CD4-positive, alpha-beta T cell treated with Interleukin-12 subunit alpha and Interleukin-12 subunit beta, for 1 hour (primary cell): ENCODE measurements at regions not wholly inside any gene's neighbourhood (a gene's known extent, or its start where the extent isn't known, plus 50 kb on each side); places are given as distances from the start of the nearest gene placed in this dataset.

Experiments
- DNase-seq: peaks from one replicate; pipeline ENCODE4 v3.0.0-alpha.2; 2020

DNA sequence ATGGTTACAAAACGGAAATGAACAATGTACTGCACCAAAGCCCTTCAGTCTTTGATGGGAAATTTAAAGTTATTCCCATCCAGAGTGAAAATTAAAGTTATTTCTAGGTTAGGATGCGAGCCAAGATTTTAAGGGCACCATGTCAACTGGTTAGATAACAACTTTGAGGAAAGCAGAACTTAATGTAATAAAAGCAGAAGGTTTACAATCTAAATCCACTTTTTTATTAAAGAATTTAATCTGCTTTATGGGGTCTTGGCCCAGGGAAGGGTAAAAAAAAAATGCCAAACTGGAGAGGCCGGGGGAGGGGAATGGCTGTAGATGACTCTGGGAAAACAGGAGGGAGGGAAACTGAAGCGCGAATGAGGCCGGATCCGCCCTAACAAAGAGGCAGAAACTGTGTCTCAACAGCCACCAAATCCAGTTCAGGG lies 108.2 kb upstream of the ATF7IP start:
- DNase-seq, result no peak

DNA sequence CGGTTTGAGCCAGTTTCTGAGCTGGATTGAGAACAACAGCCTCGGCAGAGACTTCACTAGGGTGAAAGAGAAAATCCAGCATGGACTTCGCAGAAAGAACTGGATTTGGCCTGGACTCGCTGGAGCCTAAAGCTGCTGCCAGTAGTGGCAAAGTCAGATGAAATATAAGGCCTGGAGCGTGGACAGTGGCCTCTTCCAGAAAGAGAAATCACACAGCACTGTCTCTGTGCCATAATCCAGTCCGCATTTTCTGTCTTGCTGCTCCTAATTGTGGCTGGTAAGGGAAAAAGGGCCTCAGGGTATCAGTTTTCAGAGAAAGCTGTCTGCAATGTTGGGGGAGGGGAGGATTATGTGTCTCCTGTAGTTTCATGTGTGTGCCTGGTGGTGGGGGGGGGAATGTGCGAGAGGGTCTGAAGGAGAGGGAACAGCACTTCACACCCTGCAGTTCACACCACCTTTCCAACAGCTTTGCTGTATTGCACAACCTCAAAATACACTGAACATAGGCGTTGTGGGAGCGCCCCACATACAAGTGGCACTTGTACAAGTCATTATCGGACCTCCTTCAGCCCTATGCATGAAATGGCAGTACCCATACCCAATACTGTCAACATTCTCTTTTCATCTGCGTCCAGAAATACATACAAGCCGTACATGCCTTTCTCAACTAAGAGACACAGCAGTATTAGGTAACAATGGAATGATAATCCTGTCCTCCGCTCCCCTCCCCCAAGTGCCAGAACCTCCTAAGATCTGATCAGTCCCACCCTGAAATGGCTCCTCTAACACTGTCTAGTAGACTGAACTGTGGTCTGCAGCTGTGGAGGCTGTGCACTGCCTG lies 107.5 kb upstream of the ATF7IP start:
- peak; percentile 90 for DNase-seq

- no peak for DNase-seq
Observed at GRCh38 chr12:14258575-14258940, 106.9 kb upstream of the ATF7IP start.

DNA sequence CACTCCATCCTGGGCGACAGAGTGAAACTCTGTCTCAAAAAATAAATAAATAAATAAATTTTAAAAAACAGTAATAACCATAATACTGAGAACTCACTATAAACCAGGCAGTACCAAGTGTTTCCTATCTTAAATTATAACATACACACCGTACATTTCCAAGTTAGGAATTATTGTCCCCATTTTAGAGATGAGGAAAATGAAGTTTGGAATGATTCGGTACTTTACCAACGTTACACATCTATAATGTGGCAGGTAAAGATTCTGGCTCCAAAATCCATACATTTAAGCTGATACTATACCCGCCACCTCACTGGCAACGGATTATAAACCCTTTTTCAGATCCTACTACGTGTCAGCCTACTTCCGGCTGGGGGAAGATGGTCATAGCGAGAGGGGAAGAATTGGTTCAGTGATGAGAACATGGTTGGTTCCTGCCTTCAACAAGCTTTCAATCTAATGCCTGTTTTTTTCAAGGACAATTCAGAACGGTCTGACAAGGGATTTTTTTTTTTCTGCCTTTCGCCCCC lies 105.9 kb upstream of the ATF7IP start:
- DNase-seq, result no peak

- DNase-seq, result peak; percentile 38
Observed at GRCh38 chr12:14260011-14260993, 105.2 kb upstream of the ATF7IP start.

GRCh38 chr12:14261096-14261495 lies 104.4 kb upstream of the ATF7IP start:
- DNase-seq, result no peak

DNA sequence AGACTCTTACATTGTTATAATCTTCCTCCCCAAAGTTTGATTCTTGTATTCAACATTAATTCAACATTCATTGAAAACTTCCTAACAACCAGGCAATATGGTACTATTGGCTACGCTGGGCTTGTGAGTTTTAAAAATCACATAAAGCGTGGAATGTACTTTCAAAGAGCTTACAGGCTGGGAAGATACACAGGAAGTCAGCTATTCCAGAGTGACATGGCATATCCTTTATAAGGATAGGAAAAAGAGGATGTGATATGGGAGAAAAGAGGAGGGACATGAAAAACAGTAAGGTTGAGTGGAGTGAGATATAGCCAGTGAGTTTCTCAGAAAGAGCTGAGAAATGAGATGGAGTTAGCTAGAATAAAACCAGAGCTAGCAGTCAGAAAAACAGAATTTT lies 103.6 kb upstream of the ATF7IP start:
- no peak for DNase-seq

- DNase-seq, result no peak
Observed at GRCh38 chr12:14262771-14263511, 102.5 kb upstream of the ATF7IP start.

- DNase-seq, result no peak
Observed at GRCh38 chr12:14263742-14264141, 101.7 kb upstream of the ATF7IP start.

- no peak for DNase-seq
Observed at GRCh38 chr12:14264316-14264715, 101.2 kb upstream of the ATF7IP start.

GRCh38 chr12:14264778-14265177 lies 100.7 kb upstream of the ATF7IP start:
- no peak for DNase-seq

- no peak for DNase-seq
Observed at GRCh38 chr12:14268120-14268515, 97.4 kb upstream of the ATF7IP start.

GRCh38 chr12:14270392-14270791 lies 95.1 kb upstream of the ATF7IP start:
- no peak for DNase-seq

DNA sequence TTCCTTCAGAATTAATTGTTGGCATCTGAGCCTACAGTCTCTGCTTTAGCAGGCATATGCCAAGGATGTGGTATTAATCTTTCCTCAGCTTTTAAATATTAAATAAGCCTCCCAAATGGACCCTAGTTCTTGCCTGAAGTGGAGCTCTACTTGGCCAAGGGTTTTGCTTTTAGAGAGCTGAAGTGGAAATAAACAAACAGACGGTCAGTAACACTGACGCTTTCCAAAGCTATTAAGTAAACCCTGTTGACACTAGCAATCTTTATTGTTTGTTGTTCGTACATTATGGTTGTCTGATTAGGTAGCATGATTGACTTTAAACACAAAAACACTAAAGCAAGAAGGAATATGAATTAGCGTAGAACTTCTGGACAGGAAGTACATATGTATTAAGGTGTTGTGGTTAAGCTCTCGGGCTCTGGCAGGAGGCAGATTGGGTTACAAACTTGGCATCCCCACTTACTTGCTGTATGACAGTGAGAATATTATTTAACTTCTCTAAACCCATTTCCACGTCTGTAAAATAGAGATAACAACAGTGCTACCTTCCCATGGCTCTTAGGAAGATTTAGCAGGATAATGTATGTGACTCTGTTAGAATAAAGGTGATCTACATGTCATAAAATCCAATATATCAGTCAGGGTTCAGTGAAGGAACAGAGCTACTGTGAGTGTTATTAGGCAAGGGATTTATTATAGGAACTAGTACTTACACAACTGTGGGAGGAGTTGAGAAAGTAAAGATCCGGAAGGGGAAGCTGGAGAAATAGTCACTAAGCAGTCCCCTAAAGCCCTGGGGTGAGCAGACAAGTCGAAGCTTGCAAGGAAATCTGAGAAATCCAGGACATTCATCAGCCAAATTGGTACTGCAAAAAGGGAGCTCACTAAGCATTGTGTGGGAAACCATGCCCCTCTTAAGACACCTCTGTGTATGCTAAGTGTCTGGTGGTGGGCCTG lies 92.2 kb upstream of the ATF7IP start:
- no peak for DNase-seq

GRCh38 chr12:14273913-14274311 lies 91.6 kb upstream of the ATF7IP start:
- no peak for DNase-seq

- no peak for DNase-seq
Observed at GRCh38 chr12:14275111-14275510, 90.4 kb upstream of the ATF7IP start.

DNA sequence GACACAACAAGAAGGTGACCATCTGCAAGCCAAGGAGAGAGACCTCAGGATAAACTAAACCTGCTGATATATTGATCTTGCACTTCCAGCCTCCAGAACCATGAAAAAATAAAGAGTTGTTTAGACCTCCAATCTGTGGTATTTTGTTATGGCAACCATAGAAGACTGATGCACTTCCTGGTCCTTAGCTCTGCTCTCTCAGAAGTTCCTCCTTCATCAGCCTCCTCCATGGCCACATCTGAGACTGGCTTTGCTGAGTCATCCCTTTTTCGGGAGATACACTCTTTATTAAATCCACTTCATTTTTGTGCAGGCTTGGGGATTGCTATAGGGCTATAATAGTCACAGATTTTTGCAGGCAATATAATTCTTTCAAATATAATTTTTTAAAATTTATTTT lies 89.6 kb upstream of the ATF7IP start:
- DNase-seq, result no peak

GRCh38 chr12:14278294-14278953 lies 87.1 kb upstream of the ATF7IP start:
- DNase-seq, result no peak

- no peak for DNase-seq
Observed at GRCh38 chr12:14279845-14280244, 85.6 kb upstream of the ATF7IP start.

GRCh38 chr12:14280921-14281320 lies 84.6 kb upstream of the ATF7IP start:
- DNase-seq, result no peak

DNA sequence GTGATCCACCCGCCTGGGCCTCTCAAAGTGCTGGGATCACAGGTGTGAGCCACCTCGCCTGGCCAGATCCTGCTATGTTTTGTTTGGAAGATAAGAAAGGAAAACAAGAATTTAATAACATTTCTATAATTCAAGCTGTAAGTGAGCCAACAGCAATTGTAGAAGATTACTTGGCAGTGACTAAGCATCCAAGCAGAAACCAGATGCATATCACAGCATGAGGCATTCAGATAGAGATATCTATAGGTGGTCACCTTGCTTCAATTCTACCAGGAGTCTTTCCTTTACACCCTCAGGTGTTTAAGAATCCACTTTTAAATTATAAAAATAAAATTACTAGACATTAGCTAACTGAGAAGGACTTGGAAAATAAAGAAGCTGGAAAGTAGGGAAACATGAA lies 83.9 kb upstream of the ATF7IP start:
- DNase-seq, result no peak
